CD4-positive, alpha-beta T cell treated with Interleukin-15 for 4 hours (primary cell): ENCODE measurements at regions not wholly inside any gene's neighbourhood (a gene's known extent, or its start where the extent isn't known, plus 50 kb on each side); places are given as distances from the start of the nearest gene placed in this dataset.

ENCODE experiments used
- DNase-seq: peaks from one replicate; pipeline ENCODE4 v3.0.0-alpha.2; 2020; ENCODE audit warnings: low spot score

GRCh38 chr2:217623281-217623912, 379.4 kb downstream of the TNS1 start:
- no peak for DNase-seq

- DNase-seq: no peak
Measured at GRCh38 chr2:217622205-217623060, 380.4 kb downstream of the TNS1 start.

GRCh38 chr2:217621391-217621801, 381.4 kb downstream of the TNS1 start:
- no peak for DNase-seq

- no peak for DNase-seq
Measured at GRCh38 chr2:217618744-217619143, 384.1 kb downstream of the TNS1 start.

GRCh38 chr2:217617616-217618022, 385.2 kb downstream of the TNS1 start:
- no peak for DNase-seq

GRCh38 chr2:217616936-217617335, 385.9 kb downstream of the TNS1 start:
- DNase-seq: no peak

- DNase-seq: no peak
Measured at GRCh38 chr2:217615171-217615570, 387.6 kb downstream of the TNS1 start.

- no peak for DNase-seq
Measured at GRCh38 chr2:217614498-217614897, 388.3 kb downstream of the TNS1 start.

GRCh38 chr2:217614096-217614495, 388.7 kb downstream of the TNS1 start:
- DNase-seq: no peak

GRCh38 chr2:217612920-217613319, 389.9 kb downstream of the TNS1 start:
- DNase-seq: no peak

- no peak for DNase-seq
Measured at GRCh38 chr2:217612211-217612610, 390.6 kb downstream of the TNS1 start.

GRCh38 chr2:217611626-217612127, 391.1 kb downstream of the TNS1 start:
- no peak for DNase-seq

- no peak for DNase-seq
Measured at GRCh38 chr2:217611056-217611455, 391.7 kb downstream of the TNS1 start.

GRCh38 chr2:217610401-217610814, 392.4 kb downstream of the TNS1 start:
- peak; percentile 24 for DNase-seq

GRCh38 chr2:217609952-217610351, 392.8 kb downstream of the TNS1 start:
- DNase-seq: no peak

- no peak for DNase-seq
Measured at GRCh38 chr2:217606296-217606695, 396.5 kb downstream of the TNS1 start.

- DNase-seq: no peak
Measured at GRCh38 chr2:217604527-217605194, 398.1 kb downstream of the TNS1 start.

GRCh38 chr2:217601601-217602000, 401.2 kb downstream of the TNS1 start:
- no peak for DNase-seq

GRCh38 chr2:217599906-217600305, 402.9 kb downstream of the TNS1 start:
- DNase-seq: no peak

- DNase-seq: no peak
Measured at GRCh38 chr2:217597681-217598080, 405.1 kb downstream of the TNS1 start.

- DNase-seq: no peak
Measured at GRCh38 chr2:217597145-217597544, 405.6 kb downstream of the TNS1 start.

GRCh38 chr2:217593732-217594131, 409.1 kb downstream of the TNS1 start:
- DNase-seq: no peak

- DNase-seq: no peak
Measured at GRCh38 chr2:217588266-217588665, 414.5 kb downstream of the TNS1 start.
